Liver (tissue), 8 donors: ENCODE measurements at regions not wholly inside any gene's neighbourhood (a gene's known extent, or its start where the extent isn't known, plus 50 kb on each side); places are given as distances from the start of the nearest gene placed in this dataset.
"Not testable (repeated sequence)": the region's sequence is repeated elsewhere in the genome, so short reads cannot be mapped to it uniquely, and the experiment has no call there.

Experiments used
- DNase-seq: peaks from one replicate; pipeline ENCODE4 v3.0.0-alpha.2; 2017; ENCODE audit warnings: low spot score
- H3K27ac ChIP-seq, 2 donors: one replicate each; pipeline ENCODE4 v1.7.0; 2013; ENCODE audit warnings: inconsistent platforms in 2 of 2, low read length in 2 of 2, control low read depth in 1 of 2, low read depth in 1 of 2, mild to moderate bottlenecking in 1 of 2
- H3K27me3 ChIP-seq, 4 donors: one replicate each; pipeline versions ENCODE4 v1.6.1 to v1.7.0; 2013; ENCODE audit warnings: low read length in 3 of 4, inconsistent platforms in 1 of 4, mild to moderate bottlenecking in 1 of 4, moderate library complexity in 1 of 4; ENCODE audit not compliant: control insufficient read depth in 4 of 4, insufficient read depth in 4 of 4
- H3K36me3 ChIP-seq, 4 donors: one replicate each; pipeline versions ENCODE4 v1.6.1 to v1.7.0; 2013; ENCODE audit warnings: low read length in 3 of 4, mild to moderate bottlenecking in 3 of 4, low read depth in 1 of 4, moderate library complexity in 1 of 4; ENCODE audit not compliant: control insufficient read depth in 4 of 4, insufficient read depth in 3 of 4
- H3K4me1 ChIP-seq, 4 donors: one replicate each; pipeline versions ENCODE4 v1.6.1 to v1.7.0; 2013; ENCODE audit warnings: low read length in 3 of 4, mild to moderate bottlenecking in 3 of 4, moderate library complexity in 1 of 4; ENCODE audit not compliant: control insufficient read depth in 4 of 4, insufficient read depth in 4 of 4
- H3K4me3 ChIP-seq, 3 donors: one replicate each; pipeline versions ENCODE4 v1.6.1 to v1.7.0; 2013; ENCODE audit warnings: low read length in 3 of 3, control low read depth in 1 of 3, low read depth in 1 of 3, mild to moderate bottlenecking in 1 of 3
- H3K9ac ChIP-seq, 2 donors: one replicate each; pipeline ENCODE4 v1.7.0; 2013; ENCODE audit warnings: low read length in 2 of 2, mild to moderate bottlenecking in 2 of 2, moderate library complexity in 2 of 2, control low read depth in 1 of 2, low read depth in 1 of 2
- H3K9me3 ChIP-seq, 4 donors: one replicate each; pipeline versions ENCODE4 v1.6.1 to v1.7.0; 2013; ENCODE audit warnings: low read length in 3 of 4; ENCODE audit not compliant: control insufficient read depth in 4 of 4
- EGR1 ChIP-seq, 2 donors: IDR thresholded peaks; 2 replicates each; pipeline ENCODE4 v1.6.1; 2016 to 2018; ENCODE audit warnings: antibody characterized with exemption in 2 of 2, low read depth in 2 of 2
- FOXA1 ChIP-seq: IDR thresholded peaks from 2 replicates; pipeline ENCODE4 v1.6.1; 2016; ENCODE audit warnings: antibody characterized with exemption
- FOXA2 ChIP-seq: IDR thresholded peaks from 2 replicates; pipeline ENCODE4 v1.6.1; 2016; ENCODE audit warnings: antibody characterized with exemption
- GABPA ChIP-seq, 2 donors: IDR thresholded peaks in 1 of 2; conservative IDR thresholded peaks in 1 of 2; 2 replicates each; pipeline ENCODE4 v1.6.1; 2016; ENCODE audit warnings: antibody characterized with exemption in 2 of 2, mild to moderate bottlenecking in 1 of 2, moderate library complexity in 1 of 2
- HNF4A ChIP-seq, 2 donors: conservative IDR thresholded peaks; 2 replicates each; pipeline ENCODE4 v1.6.1; 2016; ENCODE audit warnings: antibody characterized with exemption in 2 of 2, mild to moderate bottlenecking in 2 of 2
- HNF4G ChIP-seq: IDR thresholded peaks from 2 replicates; pipeline ENCODE4 v1.6.1; 2016; ENCODE audit warnings: antibody characterized with exemption
- JUND ChIP-seq, 2 donors: IDR thresholded peaks; 2 replicates each; pipeline ENCODE4 v1.6.1; 2016; ENCODE audit warnings: antibody characterized with exemption in 2 of 2
- NR2F2 ChIP-seq: IDR thresholded peaks from 2 replicates; pipeline ENCODE4 v1.6.1; 2016; ENCODE audit warnings: antibody characterized with exemption
- RAD21 ChIP-seq, 2 donors: IDR thresholded peaks; 2 replicates each; pipeline ENCODE4 v1.6.1; 2016; ENCODE audit warnings: antibody characterized with exemption in 2 of 2, mild to moderate bottlenecking in 2 of 2
- RXRA ChIP-seq, 2 donors: IDR thresholded peaks; 2 replicates each; pipeline ENCODE4 v1.6.1; 2017 to 2018; ENCODE audit warnings: antibody characterized with exemption in 2 of 2, mild to moderate bottlenecking in 1 of 2
- SP1 ChIP-seq: IDR thresholded peaks from 2 replicates; pipeline ENCODE4 v1.6.1; 2018; ENCODE audit warnings: antibody characterized with exemption, mild to moderate bottlenecking
- TAF1 ChIP-seq: conservative IDR thresholded peaks from 2 replicates; pipeline ENCODE4 v1.6.1; 2016; ENCODE audit warnings: antibody characterized with exemption, mild to moderate bottlenecking
- YY1 ChIP-seq: IDR thresholded peaks from 2 replicates; pipeline ENCODE4 v1.6.1; 2016; ENCODE audit warnings: antibody characterized with exemption, mild to moderate bottlenecking
- WGBS: extraction: QIAGEN DNeasy Blood & Tissue Kit; methylation state at CpG from one replicate; pipeline ENCODE4 v1.1.7; 2013; 5-methylcytosine and 5-hydroxymethylcytosine counted together
- TF ChIP-seq, protein P1 (sequence below): IDR thresholded peaks from 2 replicates; pipeline ENCODE4 v1.6.1; 2016; ENCODE audit warnings: antibody characterized with exemption
- TF ChIP-seq, protein P2 (sequence below): fragments of 150-350 bp; IDR thresholded peaks from 2 replicates; pipeline ENCODE4 v1.5.1; 2017; ENCODE audit warnings: improper control_type of control experiment, low read depth, low read length; ENCODE audit not compliant: missing input control
- TF ChIP-seq, protein P3 (sequence below): IDR thresholded peaks from 2 replicates; pipeline ENCODE4 v1.6.1; 2016; ENCODE audit warnings: antibody characterized with exemption, mild to moderate bottlenecking
- TF ChIP-seq, protein P4 (sequence below): IDR thresholded peaks from 2 replicates; pipeline ENCODE4 v1.6.1; 2016; ENCODE audit warnings: antibody characterized with exemption
- TF ChIP-seq, protein P5 (sequence below): IDR thresholded peaks from 2 replicates; pipeline ENCODE4 v1.6.1; 2016; ENCODE audit warnings: antibody characterized with exemption
- donor health status: healthy.
- donor health status: healthy.
- donor health status: healthy.
- donor health status: healthy.
- donor health status: healthy.

DNA sequence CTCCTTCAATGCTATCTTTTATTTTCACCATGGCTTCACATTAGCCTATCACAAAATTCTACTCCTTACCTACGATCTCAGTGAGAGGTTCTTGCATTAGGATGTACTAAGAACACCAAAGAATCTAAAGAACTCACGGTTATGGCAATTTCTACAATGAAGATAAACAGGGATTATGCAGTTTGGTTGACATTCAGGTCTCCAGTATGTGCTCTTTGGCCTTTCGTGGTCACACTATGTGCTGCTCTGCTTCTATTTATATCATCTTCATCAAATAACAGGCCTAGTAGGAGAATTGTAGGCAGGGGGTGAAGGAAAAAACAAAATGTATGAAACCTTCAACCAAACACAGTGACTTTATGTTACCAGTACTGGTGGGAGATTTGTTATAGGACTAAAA is 194.0 kb upstream of the SAMSN1 start:
- DNase-seq = no peak
- 82% methylated on average over 3 of the region's 3 CpGs for WGBS
- Histone ChIP-seq H3K9me3 (no peaks in the 10 kb centered on the region), H3K27me3 (no peaks in the 10 kb centered on the region), H3K36me3 (no peaks in the 10 kb centered on the region), H3K4me1 (no peaks in the 10 kb centered on the region), H3K27ac (no peak overlapping the region), H3K9ac (no peak overlapping the region), H3K4me3 (no peak overlapping the region)
- TF ChIP-seq, protein P1, sequence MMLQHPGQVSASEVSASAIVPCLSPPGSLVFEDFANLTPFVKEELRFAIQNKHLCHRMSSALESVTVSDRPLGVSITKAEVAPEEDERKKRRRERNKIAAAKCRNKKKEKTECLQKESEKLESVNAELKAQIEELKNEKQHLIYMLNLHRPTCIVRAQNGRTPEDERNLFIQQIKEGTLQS = no peak
- TF ChIP-seq, protein P2, sequence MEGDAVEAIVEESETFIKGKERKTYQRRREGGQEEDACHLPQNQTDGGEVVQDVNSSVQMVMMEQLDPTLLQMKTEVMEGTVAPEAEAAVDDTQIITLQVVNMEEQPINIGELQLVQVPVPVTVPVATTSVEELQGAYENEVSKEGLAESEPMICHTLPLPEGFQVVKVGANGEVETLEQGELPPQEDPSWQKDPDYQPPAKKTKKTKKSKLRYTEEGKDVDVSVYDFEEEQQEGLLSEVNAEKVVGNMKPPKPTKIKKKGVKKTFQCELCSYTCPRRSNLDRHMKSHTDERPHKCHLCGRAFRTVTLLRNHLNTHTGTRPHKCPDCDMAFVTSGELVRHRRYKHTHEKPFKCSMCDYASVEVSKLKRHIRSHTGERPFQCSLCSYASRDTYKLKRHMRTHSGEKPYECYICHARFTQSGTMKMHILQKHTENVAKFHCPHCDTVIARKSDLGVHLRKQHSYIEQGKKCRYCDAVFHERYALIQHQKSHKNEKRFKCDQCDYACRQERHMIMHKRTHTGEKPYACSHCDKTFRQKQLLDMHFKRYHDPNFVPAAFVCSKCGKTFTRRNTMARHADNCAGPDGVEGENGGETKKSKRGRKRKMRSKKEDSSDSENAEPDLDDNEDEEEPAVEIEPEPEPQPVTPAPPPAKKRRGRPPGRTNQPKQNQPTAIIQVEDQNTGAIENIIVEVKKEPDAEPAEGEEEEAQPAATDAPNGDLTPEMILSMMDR = no peak
- no peak for TF ChIP-seq YY1
- TF ChIP-seq NR2F2 = no peak

DNA sequence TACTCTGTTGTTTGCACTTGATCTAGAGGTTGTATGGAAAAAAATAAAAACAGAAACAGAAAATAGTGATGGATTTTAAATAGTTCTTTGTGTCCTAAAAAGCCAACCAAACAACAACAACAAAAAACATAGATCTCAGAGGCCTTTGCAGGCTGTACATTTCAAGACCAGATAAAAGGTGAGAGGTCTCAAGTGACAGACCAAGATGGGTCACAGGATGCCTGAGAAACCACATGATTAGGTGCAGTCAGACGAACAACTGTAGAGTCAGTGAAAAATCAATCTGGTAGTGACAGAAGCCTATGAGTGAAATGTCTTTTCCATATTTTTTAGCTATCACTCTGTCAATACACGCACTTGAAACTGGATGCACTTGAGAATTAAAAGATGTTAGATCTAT is 193.5 kb upstream of the SAMSN1 start:
- 89% methylated on average over 2 of the region's 2 CpGs for WGBS
- H3K27me3 ChIP-seq = no peaks in the 10 kb centered on the region

DNA sequence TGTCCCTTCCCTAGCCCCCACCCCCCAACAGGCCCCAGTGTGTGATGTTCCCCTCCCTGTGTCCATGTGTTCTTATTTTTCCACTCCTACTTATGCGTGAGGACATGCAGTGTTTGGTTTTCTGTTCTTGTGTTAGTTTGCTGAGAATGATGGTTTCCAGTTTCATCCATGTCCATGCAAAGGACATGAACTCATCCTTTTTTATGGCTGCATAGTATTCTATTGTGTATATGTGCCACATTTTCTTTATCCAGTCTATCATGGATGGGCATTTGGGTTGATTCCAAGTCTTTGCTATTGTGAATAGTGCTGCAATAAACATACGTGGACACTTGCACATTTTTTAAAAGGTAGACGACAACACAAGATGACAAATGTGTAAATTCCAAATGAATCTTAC is 192.5 kb upstream of the SAMSN1 start:
- not testable (repeated sequence) for H3K4me1 ChIP-seq, H3K27me3 ChIP-seq, H3K9me3 ChIP-seq, DNase-seq, H3K9ac ChIP-seq, H3K4me3 ChIP-seq, H3K27ac ChIP-seq, H3K36me3 ChIP-seq
- WGBS = 93% methylated on average over 3 of the region's 3 CpGs

More for the DNA sequence above, 193.5 kb upstream of the SAMSN1 start:
- H3K36me3 ChIP-seq = no peaks in the 10 kb centered on the region
- H3K9ac ChIP-seq = no peak overlapping the region
- H3K9me3 ChIP-seq = no peaks in the 10 kb centered on the region
- DNase-seq = no peak
- no peak overlapping the region for H3K4me3 ChIP-seq
- no peak overlapping the region for H3K27ac ChIP-seq
- no peaks in the 10 kb centered on the region for H3K4me1 ChIP-seq
- no peak for TF ChIP-seq RXRA (IDR thresholded peaks at IDR 0.05)
- TF ChIP-seq YY1 = no peak
- no peak for TF ChIP-seq HNF4A (conservative IDR thresholded peaks at IDR 0.05)
- no peak for TF ChIP-seq HNF4G
- TF ChIP-seq, protein P3, sequence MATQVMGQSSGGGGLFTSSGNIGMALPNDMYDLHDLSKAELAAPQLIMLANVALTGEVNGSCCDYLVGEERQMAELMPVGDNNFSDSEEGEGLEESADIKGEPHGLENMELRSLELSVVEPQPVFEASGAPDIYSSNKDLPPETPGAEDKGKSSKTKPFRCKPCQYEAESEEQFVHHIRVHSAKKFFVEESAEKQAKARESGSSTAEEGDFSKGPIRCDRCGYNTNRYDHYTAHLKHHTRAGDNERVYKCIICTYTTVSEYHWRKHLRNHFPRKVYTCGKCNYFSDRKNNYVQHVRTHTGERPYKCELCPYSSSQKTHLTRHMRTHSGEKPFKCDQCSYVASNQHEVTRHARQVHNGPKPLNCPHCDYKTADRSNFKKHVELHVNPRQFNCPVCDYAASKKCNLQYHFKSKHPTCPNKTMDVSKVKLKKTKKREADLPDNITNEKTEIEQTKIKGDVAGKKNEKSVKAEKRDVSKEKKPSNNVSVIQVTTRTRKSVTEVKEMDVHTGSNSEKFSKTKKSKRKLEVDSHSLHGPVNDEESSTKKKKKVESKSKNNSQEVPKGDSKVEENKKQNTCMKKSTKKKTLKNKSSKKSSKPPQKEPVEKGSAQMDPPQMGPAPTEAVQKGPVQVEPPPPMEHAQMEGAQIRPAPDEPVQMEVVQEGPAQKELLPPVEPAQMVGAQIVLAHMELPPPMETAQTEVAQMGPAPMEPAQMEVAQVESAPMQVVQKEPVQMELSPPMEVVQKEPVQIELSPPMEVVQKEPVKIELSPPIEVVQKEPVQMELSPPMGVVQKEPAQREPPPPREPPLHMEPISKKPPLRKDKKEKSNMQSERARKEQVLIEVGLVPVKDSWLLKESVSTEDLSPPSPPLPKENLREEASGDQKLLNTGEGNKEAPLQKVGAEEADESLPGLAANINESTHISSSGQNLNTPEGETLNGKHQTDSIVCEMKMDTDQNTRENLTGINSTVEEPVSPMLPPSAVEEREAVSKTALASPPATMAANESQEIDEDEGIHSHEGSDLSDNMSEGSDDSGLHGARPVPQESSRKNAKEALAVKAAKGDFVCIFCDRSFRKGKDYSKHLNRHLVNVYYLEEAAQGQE = no peak
- TF ChIP-seq, protein P4, sequence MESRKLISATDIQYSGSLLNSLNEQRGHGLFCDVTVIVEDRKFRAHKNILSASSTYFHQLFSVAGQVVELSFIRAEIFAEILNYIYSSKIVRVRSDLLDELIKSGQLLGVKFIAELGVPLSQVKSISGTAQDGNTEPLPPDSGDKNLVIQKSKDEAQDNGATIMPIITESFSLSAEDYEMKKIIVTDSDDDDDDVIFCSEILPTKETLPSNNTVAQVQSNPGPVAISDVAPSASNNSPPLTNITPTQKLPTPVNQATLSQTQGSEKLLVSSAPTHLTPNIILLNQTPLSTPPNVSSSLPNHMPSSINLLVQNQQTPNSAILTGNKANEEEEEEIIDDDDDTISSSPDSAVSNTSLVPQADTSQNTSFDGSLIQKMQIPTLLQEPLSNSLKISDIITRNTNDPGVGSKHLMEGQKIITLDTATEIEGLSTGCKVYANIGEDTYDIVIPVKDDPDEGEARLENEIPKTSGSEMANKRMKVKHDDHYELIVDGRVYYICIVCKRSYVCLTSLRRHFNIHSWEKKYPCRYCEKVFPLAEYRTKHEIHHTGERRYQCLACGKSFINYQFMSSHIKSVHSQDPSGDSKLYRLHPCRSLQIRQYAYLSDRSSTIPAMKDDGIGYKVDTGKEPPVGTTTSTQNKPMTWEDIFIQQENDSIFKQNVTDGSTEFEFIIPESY = no peak
- TF ChIP-seq, protein P5, sequence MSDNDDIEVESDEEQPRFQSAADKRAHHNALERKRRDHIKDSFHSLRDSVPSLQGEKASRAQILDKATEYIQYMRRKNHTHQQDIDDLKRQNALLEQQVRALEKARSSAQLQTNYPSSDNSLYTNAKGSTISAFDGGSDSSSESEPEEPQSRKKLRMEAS = no peak
- no peak for TF ChIP-seq SP1
- TF ChIP-seq, protein P1 = no peak
- no peak for TF ChIP-seq FOXA2
- TF ChIP-seq FOXA1 = no peak
- TF ChIP-seq TAF1 = no peak
- TF ChIP-seq EGR1 (IDR thresholded peaks at IDR 0.05; ENCODE audit: low read depth in 2 of 2) = no peak
- TF ChIP-seq, protein P2 = no peak
- no peak for TF ChIP-seq RAD21 (IDR thresholded peaks at IDR 0.05)
- TF ChIP-seq JUND (IDR thresholded peaks at IDR 0.05) = no peak
- no peak for TF ChIP-seq GABPA (IDR thresholded peaks at IDR 0.05 in 1 of 2, conservative IDR thresholded peaks at IDR 0.05 in 1 of 2)
